K562 (cell line): ENCODE measurements at regions not wholly inside any gene's neighbourhood (a gene's known extent, or its start where the extent isn't known, plus 50 kb on each side); places are given as distances from the start of the nearest gene placed in this dataset.

Source experiments
- CHCHD3 ChIP-seq: fragments of 250-450 bp; sonication (Bioruptor Pico); IDR thresholded peaks from 2 replicates; pipeline ENCODE4 v2.1.2; 2022; ENCODE audit warnings: mild to moderate bottlenecking
- HNRNPK ChIP-seq: fragments of 200-400 bp; formaldehyde crosslinking; IDR thresholded peaks from one replicate; pipeline ENCODE4 v1.6.1; 2018; ENCODE audit warnings: mild to moderate bottlenecking, low read depth, low read length; ENCODE audit not compliant: poor library complexity, severe bottlenecking
- JUN ChIP-seq, 2 experiments: sonication (generic) in 1 of 2; formaldehyde crosslinking in 1 of 2; IDR thresholded peaks; 2 replicates each; pipeline versions ENCODE4 v1.6.1 to v1.8.0; 2012 to 2022; ENCODE audit warnings: borderline replicate concordance in 2 of 2, mild to moderate bottlenecking in 2 of 2, improper control_type of control experiment in 1 of 2, low read depth in 1 of 2, low read length in 1 of 2, missing genetic modification reagents in 1 of 2
- MAX ChIP-seq: sonication (generic); formaldehyde crosslinking; IDR thresholded peaks from 2 replicates; pipeline ENCODE4 v1.9.0; 2022; ENCODE audit warnings: mild to moderate bottlenecking, missing genetic modification reagents
- MEF2A ChIP-seq: IDR thresholded peaks from 2 replicates; pipeline ENCODE4 v1.6.1; 2011; ENCODE audit warnings: low read depth, mild to moderate bottlenecking, low read length, moderate library complexity; ENCODE audit not compliant: control insufficient read depth
- MTA1 ChIP-seq: fragments of 450-650 bp; IDR thresholded peaks from 2 replicates; pipeline ENCODE4 v1.6.1; 2017; ENCODE audit warnings: borderline replicate concordance
- PPARD ChIP-seq: fragments of 250-450 bp; sonication (Bioruptor Pico); IDR thresholded peaks from 2 replicates; pipeline ENCODE4 v1.8.0; 2022; ENCODE audit warnings: inconsistent platforms, mild to moderate bottlenecking, moderate library complexity
- PTRF ChIP-seq: fragments of 450-650 bp; IDR thresholded peaks from 2 replicates; pipeline ENCODE4 v1.6.1; 2016; ENCODE audit warnings: mild to moderate bottlenecking, missing genetic modification characterization, missing compliant biosample characterization
- RAD21 ChIP-seq, 2 experiments: fragments of 250-450 bp in 1 of 2; fragments of 450-650 bp in 1 of 2; sonication (Bioruptor Pico) in 1 of 2; formaldehyde crosslinking in 1 of 2; IDR thresholded peaks in 1 of 2; conservative IDR thresholded peaks in 1 of 2; 2 replicates each; pipeline versions ENCODE4 v1.4.0 to v1.8.0; 2020 to 2022; ENCODE audit warnings: mild to moderate bottlenecking in 2 of 2, moderate library complexity in 1 of 2
- RBFOX2 ChIP-seq: fragments of 200-400 bp; formaldehyde crosslinking; IDR thresholded peaks from 2 replicates; pipeline ENCODE4 v1.6.1; 2017; ENCODE audit warnings: low read depth, mild to moderate bottlenecking, low read length, moderate library complexity
- RREB1 ChIP-seq: fragments of 250-450 bp; sonication (Bioruptor Pico); IDR thresholded peaks from 2 replicates; pipeline ENCODE4 v1.4.0; 2020
- SAFB2 ChIP-seq: fragments of 200-400 bp; formaldehyde crosslinking; IDR thresholded peaks from 2 replicates; pipeline ENCODE4 v1.6.1; 2018; ENCODE audit warnings: borderline replicate concordance, low read length, low read depth, moderate library complexity; ENCODE audit not compliant: severe bottlenecking
- SMAD2 ChIP-seq: fragments of 150-350 bp; IDR thresholded peaks from 2 replicates; pipeline ENCODE4 v1.6.1; 2014; ENCODE audit warnings: low read depth, mild to moderate bottlenecking, low read length
- TEAD4 ChIP-seq, 2 experiments: sonication (generic) in 1 of 2; formaldehyde crosslinking in 1 of 2; IDR thresholded peaks; 2 replicates each; pipeline versions ENCODE4 v1.6.1 to v1.8.0; 2012 to 2022; ENCODE audit warnings: borderline replicate concordance in 1 of 2, inconsistent platforms in 1 of 2, low read length in 1 of 2, mild to moderate bottlenecking in 1 of 2, missing genetic modification reagents in 1 of 2
- TRIM28 ChIP-seq: fragments of 450-650 bp; IDR thresholded peaks from 2 replicates; pipeline ENCODE4 v1.6.1; 2017
- ZNF395 ChIP-seq: fragments of 200-800 bp; sonication (Bioruptor generic); IDR thresholded peaks from 2 replicates; pipeline ENCODE4 v1.6.1; 2017; ENCODE audit warnings: missing genetic modification characterization, missing compliant biosample characterization
- TF ChIP-seq, protein P1 (sequence below): fragments of 200-400 bp; formaldehyde crosslinking; IDR thresholded peaks from 2 replicates; pipeline ENCODE4 v1.6.1; 2017; ENCODE audit warnings: mild to moderate bottlenecking, low read depth, low read length, moderate library complexity

GRCh38 chr17:27381007-27381501 lies 75.2 kb upstream of the KSR1 start (continued):
- TF ChIP-seq PTRF (tag) (no peak), MTA1 (0 out of 2 replicates have a peak, but pooled peaks have one; percentile 45), TEAD4 (IDR thresholded peaks at IDR 0.05; ENCODE audit: low read length) (peak; percentile 51), TEAD4 (CRISPR knock-in tag; IDR thresholded peaks at IDR 0.05; ENCODE audit: borderline replicate concordance) (no peak), HNRNPK (no peak), RAD21 (CRISPR knock-in tag; conservative IDR thresholded peaks at IDR 0.05 in 1 of 2, IDR thresholded peaks at IDR 0.05 in 1 of 2) (peak; percentile 92 to 98), SMAD2 (no peak), PPARD (no peak), RBFOX2 (peak; percentile 72), TRIM28 (no peak; the same call in 1 of the 2 replicates), CHCHD3 (CRISPR knock-in tag) (no peak), JUN (IDR thresholded peaks at IDR 0.05; ENCODE audit: borderline replicate concordance, low read depth, low read length) (peak; percentile 82; the same call in 1 of the 2 replicates), JUN (CRISPR knock-in tag; IDR thresholded peaks at IDR 0.05; ENCODE audit: borderline replicate concordance) (no peak), ZNF395 (CRISPR knock-in tag) (no peak), SAFB2 (no peak), RREB1 (0 out of 2 replicates have a peak, but pooled peaks have one; percentile 9), MAX (CRISPR knock-in tag) (no peak), MEF2A (no peak)
- TF ChIP-seq, protein P1, sequence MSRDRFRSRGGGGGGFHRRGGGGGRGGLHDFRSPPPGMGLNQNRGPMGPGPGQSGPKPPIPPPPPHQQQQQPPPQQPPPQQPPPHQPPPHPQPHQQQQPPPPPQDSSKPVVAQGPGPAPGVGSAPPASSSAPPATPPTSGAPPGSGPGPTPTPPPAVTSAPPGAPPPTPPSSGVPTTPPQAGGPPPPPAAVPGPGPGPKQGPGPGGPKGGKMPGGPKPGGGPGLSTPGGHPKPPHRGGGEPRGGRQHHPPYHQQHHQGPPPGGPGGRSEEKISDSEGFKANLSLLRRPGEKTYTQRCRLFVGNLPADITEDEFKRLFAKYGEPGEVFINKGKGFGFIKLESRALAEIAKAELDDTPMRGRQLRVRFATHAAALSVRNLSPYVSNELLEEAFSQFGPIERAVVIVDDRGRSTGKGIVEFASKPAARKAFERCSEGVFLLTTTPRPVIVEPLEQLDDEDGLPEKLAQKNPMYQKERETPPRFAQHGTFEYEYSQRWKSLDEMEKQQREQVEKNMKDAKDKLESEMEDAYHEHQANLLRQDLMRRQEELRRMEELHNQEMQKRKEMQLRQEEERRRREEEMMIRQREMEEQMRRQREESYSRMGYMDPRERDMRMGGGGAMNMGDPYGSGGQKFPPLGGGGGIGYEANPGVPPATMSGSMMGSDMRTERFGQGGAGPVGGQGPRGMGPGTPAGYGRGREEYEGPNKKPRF = no peak
